HCT116 (cell line): ENCODE measurements at regions not wholly inside any gene's neighbourhood (a gene's known extent, or its start where the extent isn't known, plus 50 kb on each side); places are given as distances from the start of the nearest gene placed in this dataset.

Experiments used
- ATAC-seq: fragments of 200-7000 bp; cut with Tn5 transposase; 2 replicates; pipeline ENCODE4 v1.9.1; 2020; ENCODE audit warnings: mild to moderate bottlenecking, moderate library complexity
- BruUV-seq: library from RNA; stranded (reverse); fragments of 400-500 nt; replicated peaks from 2 replicates; lab custom pipeline; 2021; lab: Mats Ljungman, UMichigan
- CTCF ChIA-PET: fragments of 300-600 bp; sonication (Branson Sonifier 250); formaldehyde crosslinking; loops from one replicate; lab custom pipeline; 2021; ENCODE audit warnings: antibody characterized with exemption; lab: Charles Lee
- POLR2A ChIA-PET: fragments of 300-600, 350-600 bp; sonication (Branson Sonifier 250); formaldehyde crosslinking; loops from one replicate; lab custom pipeline; 2021; ENCODE audit warnings: antibody characterized with exemption; lab: Charles Lee
- RAD21 ChIA-PET, 2 experiments: fragments of 300-600 bp; sonication (Branson Sonifier 250); formaldehyde crosslinking; loops; one replicate each; lab custom pipeline; 2023; ENCODE audit warnings: low total read pairs in 2 of 2; ENCODE audit not compliant: uncharacterized antibody in 2 of 2, unreplicated experiment in 2 of 2, low non-redundant PET in 1 of 2; lab: Charles Lee
- DNase-seq: peaks from one replicate; pipeline ENCODE4 v3.0.0-alpha.2; 2010; ENCODE audit warnings: low read depth, low spot score
- H2AFZ ChIP-seq: fragments of 200-600 bp; shearing (Covaris generic), sonication (generic); 2 replicates; pipeline ENCODE4 v1.6.1; 2017; ENCODE audit warnings: low read depth, mixed run types, mixed read lengths, antibody characterized with exemption, low read length; ENCODE audit not compliant: poor library complexity, severe bottlenecking
- H3K27ac ChIP-seq: 2 replicates; pipeline ENCODE4 v1.5.1; 2012; ENCODE audit warnings: low read depth, low read length
- H3K27me3 ChIP-seq: fragments of 200-600 bp; sonication (generic); 2 replicates; pipeline ENCODE4 v1.6.1; 2016; ENCODE audit warnings: mixed run types, low read length, mixed read lengths; ENCODE audit not compliant: insufficient read depth
- H3K36me3 ChIP-seq, 2 experiments: fragments of 200-500 bp in 1 of 2; fragments of 200-600 bp in 1 of 2; sonication (Bioruptor generic) in 1 of 2; sonication (generic) in 1 of 2; 2 replicates each; pipeline versions ENCODE4 v1.5.1 to v1.6.1; 2014 to 2016; ENCODE audit warnings: low read length in 2 of 2, inconsistent platforms in 1 of 2, mixed read lengths in 1 of 2, mixed run types in 1 of 2; ENCODE audit not compliant: insufficient read depth in 2 of 2, control insufficient read depth in 1 of 2
- H3K4me1 ChIP-seq, 2 experiments: fragments of 200-600 bp in 1 of 2; sonication (generic) in 1 of 2; 2 replicates each; pipeline versions ENCODE4 v1.5.1 to v1.6.1; 2012 to 2017; ENCODE audit warnings: low read length in 2 of 2, inconsistent platforms in 1 of 2, mild to moderate bottlenecking in 1 of 2, mixed read lengths in 1 of 2, mixed run types in 1 of 2, moderate library complexity in 1 of 2; ENCODE audit not compliant: insufficient read depth in 2 of 2, control insufficient read depth in 1 of 2
- H3K4me2 ChIP-seq: fragments of 200-600 bp; sonication (generic); 2 replicates; pipeline ENCODE4 v1.6.1; 2017; ENCODE audit warnings: mixed run types, low read length, mixed read lengths
- H3K4me3 ChIP-seq, 2 experiments: fragments of 200-600 bp in 1 of 2; sonication (generic) in 1 of 2; replicated peaks in 1 of 2; 2 replicates each; pipeline ENCODE4 v1.5.1; 2011 to 2016; ENCODE audit warnings: low read length in 2 of 2, control low read depth in 1 of 2, low read depth in 1 of 2, mild to moderate bottlenecking in 1 of 2, mixed read lengths in 1 of 2, mixed run types in 1 of 2
- H3K79me2 ChIP-seq: fragments of 200-600 bp; sonication (generic); 2 replicates; pipeline ENCODE4 v1.6.1; 2017; ENCODE audit warnings: mild to moderate bottlenecking, mixed run types, low read length, moderate library complexity, mixed read lengths; ENCODE audit not compliant: insufficient read depth
- H3K9ac ChIP-seq: fragments of 200-600 bp; sonication (generic); 2 replicates; pipeline ENCODE4 v1.6.1; 2016; ENCODE audit warnings: low read length, mixed read lengths
- H3K9me2 ChIP-seq: fragments of 200-600 bp; sonication (generic), shearing (Covaris generic); 2 replicates; pipeline ENCODE4 v1.6.1; 2017; ENCODE audit warnings: mixed run types, mild to moderate bottlenecking, moderate library complexity; ENCODE audit not compliant: insufficient read depth
- H3K9me3 ChIP-seq, 2 experiments: fragments of 200-500 bp in 1 of 2; fragments of 200-600 bp in 1 of 2; sonication (Bioruptor generic) in 1 of 2; sonication (generic) in 1 of 2; 2 replicates each; pipeline ENCODE4 v1.6.1; 2014 to 2017; ENCODE audit warnings: low read length in 2 of 2, mixed read lengths in 2 of 2, inconsistent platforms in 1 of 2, low read depth in 1 of 2, mild to moderate bottlenecking in 1 of 2, mixed run types in 1 of 2, moderate library complexity in 1 of 2; ENCODE audit not compliant: control insufficient read depth in 1 of 2, insufficient read depth in 1 of 2
- H4K20me1 ChIP-seq: fragments of 200-600 bp; sonication (generic), shearing (Covaris generic); 2 replicates; pipeline ENCODE4 v1.6.1; 2017; ENCODE audit warnings: mixed run types, mild to moderate bottlenecking, moderate library complexity; ENCODE audit not compliant: insufficient read depth
- EZH2phosphoT487 ChIP-seq: fragments of 200-600 bp; IDR thresholded peaks from 2 replicates; pipeline ENCODE4 v1.6.1; 2018; ENCODE audit warnings: antibody characterized with exemption, borderline replicate concordance
- POLR2A ChIP-seq: IDR thresholded peaks from 2 replicates; pipeline ENCODE4 v1.7.0; 2011; ENCODE audit warnings: borderline replicate concordance; ENCODE audit not compliant: insufficient read depth, insufficient read length; ENCODE audit errors: extremely low read depth
- POLR2AphosphoS5 ChIP-seq: IDR thresholded peaks from 2 replicates; pipeline ENCODE4 v1.6.1; 2011; ENCODE audit warnings: mild to moderate bottlenecking, low read depth, low read length, moderate library complexity
- SP1 ChIP-seq: IDR thresholded peaks from 2 replicates; pipeline ENCODE4 v1.6.1; 2012; ENCODE audit warnings: low read depth
- TCF7L2 ChIP-seq: IDR thresholded peaks from 2 replicates; pipeline ENCODE4 v1.7.0; 2011; ENCODE audit warnings: borderline replicate concordance, inconsistent platforms; ENCODE audit not compliant: insufficient read depth, insufficient read length; ENCODE audit errors: extremely low read depth
- ZBTB33 ChIP-seq: IDR thresholded peaks from 2 replicates; pipeline ENCODE4 v1.6.1; 2011; ENCODE audit warnings: mild to moderate bottlenecking, low read length, moderate library complexity; ENCODE audit not compliant: insufficient replicate concordance; ENCODE audit errors: extremely low read depth
- ZFX ChIP-seq: fragments of 450-650 bp; IDR thresholded peaks from 2 replicates; pipeline ENCODE4 v1.6.1; 2017
- ZNF274 ChIP-seq: fragments of 200-500 bp; sonication (Bioruptor generic); IDR thresholded peaks from 2 replicates; pipeline ENCODE4 v1.6.1; 2014; ENCODE audit warnings: mild to moderate bottlenecking, low read depth, low read length, inconsistent platforms
- intact Hi-C: fragments of 100-400 bp; cut with micrococcal nuclease; formaldehyde crosslinking; loops from 2 replicates; pipeline ENCODE4 v1.10.0; 2022

DNA sequence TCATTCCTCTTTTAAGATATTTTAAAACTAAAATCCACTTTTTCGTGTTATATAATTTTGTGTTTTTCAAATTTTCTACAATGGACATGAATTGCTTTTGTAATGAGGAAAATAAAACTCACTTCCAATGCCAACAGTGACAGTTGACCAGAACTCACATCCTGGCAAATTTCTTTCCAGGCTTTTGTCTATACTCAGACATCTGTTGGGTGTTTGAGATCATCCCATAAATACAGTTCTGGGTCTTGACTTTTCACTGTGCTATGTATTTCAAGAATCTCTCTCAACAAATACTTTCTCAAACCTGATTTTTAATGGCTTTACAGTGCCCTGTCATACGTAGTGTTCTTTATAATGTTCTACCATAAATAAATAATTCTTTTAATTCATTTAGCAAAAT, 57.6 kb downstream of the RPL37A start:
- DNase-seq, result no peak
- Histone ChIP-seq H3K36me3 (no peaks in the 10 kb centered on the region), H3K9me2 (no peaks in the 10 kb centered on the region), H3K27me3 (no peaks in the 10 kb centered on the region), H2AFZ (no peak overlapping the region), H3K27ac (no peak overlapping the region), H3K9ac (no peak overlapping the region), H3K79me2 (no peaks in the 10 kb centered on the region), H3K4me1 (peaks cover 4 to 9% of the 10 kb centered on the region in 2 experiments; a peak in 2 of 4 replicates), H3K9me3 (no peaks in the 10 kb centered on the region), H4K20me1 (no peaks in the 10 kb centered on the region), H3K4me2 (no peak overlapping the region), H3K4me3 (no peak overlapping the region)
- TF ChIP-seq EZH2phosphoT487, result no peak
- no peak for TF ChIP-seq ZFX
- ChIA-PET POLR2A (no interaction called here), RAD21 (no interaction called here), CTCF (no interaction called here)
- ATAC-seq, result no peak
- intact Hi-C loops, result no loop called here
- no TSS peak for BruUV-seq

DNA sequence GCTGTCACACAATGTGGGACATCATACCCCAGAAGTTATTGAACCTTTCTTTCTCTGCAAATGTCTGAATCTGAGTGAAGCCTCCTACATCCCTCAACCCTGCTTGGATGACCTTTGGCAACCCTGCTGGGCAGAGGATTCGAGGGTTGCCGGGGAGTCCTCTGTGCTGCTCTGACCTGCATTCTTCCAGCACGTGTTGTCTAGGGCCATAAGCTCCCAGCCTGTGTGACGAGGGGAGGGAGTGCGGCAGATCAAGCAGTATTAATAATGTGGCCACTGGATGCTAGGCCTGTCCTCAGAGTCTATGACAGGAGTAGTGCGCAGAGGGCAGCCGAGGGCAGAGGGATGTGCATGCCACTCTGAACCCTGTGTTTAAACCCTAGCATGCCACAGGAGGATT, 58.8 kb downstream of the RPL37A start:
- ChIA-PET RAD21 (no interaction called here), POLR2A (no interaction called here), CTCF (no interaction called here)
- no peak overlapping the region for H3K9ac ChIP-seq
- no peak overlapping the region for H2AFZ ChIP-seq
- no peaks in the 10 kb centered on the region for H3K36me3 ChIP-seq
- DNase-seq (no peak), ATAC-seq (no peak)
- H3K4me1 ChIP-seq, result peaks cover 0 to 4% of the 10 kb centered on the region in 2 experiments; a peak in 2 of 4 replicates
- no peaks in the 10 kb centered on the region for H3K9me2 ChIP-seq
- intact Hi-C loops, result no loop called here
- H3K9me3 ChIP-seq, result no peaks in the 10 kb centered on the region
- H3K4me2 ChIP-seq, result no peak overlapping the region
- H4K20me1 ChIP-seq, result no peaks in the 10 kb centered on the region
- no peak overlapping the region for H3K4me3 ChIP-seq
- TF ChIP-seq ZBTB33 (no peak), POLR2A (no peak), POLR2AphosphoS5 (no peak), TCF7L2 (no peak), ZNF274 (no peak), SP1 (no peak)
- H3K27me3 ChIP-seq, result no peaks in the 10 kb centered on the region
- no TSS peak for BruUV-seq
- H3K27ac ChIP-seq, result no peak overlapping the region
- no peaks in the 10 kb centered on the region for H3K79me2 ChIP-seq
